Vagina (tissue), 2 donors: ENCODE measurements at regions not wholly inside any gene's neighbourhood (a gene's known extent, or its start where the extent isn't known, plus 50 kb on each side); places are given as distances from the start of the nearest gene placed in this dataset.

Experiments
- CTCF ChIP-seq, 3 experiments: fragments of 450-650 bp in 2 of 3; fragments of 200-600 bp in 1 of 3; sonication (generic) in 1 of 3; IDR thresholded peaks; one replicate each; pipeline ENCODE4 v1.5.1; 2017 to 2019; ENCODE audit warnings: antibody characterized with exemption in 3 of 3, mild to moderate bottlenecking in 2 of 3, moderate library complexity in 2 of 3
- POLR2AphosphoS5 ChIP-seq, 2 donors: sonication (generic); formaldehyde crosslinking; IDR thresholded peaks; one replicate each; pipeline ENCODE4 v1.9.0; 2017; ENCODE audit warnings: antibody characterized with exemption in 2 of 2, mild to moderate bottlenecking in 2 of 2, low read depth in 1 of 2; ENCODE audit not compliant: insufficient read depth in 1 of 2

DNA sequence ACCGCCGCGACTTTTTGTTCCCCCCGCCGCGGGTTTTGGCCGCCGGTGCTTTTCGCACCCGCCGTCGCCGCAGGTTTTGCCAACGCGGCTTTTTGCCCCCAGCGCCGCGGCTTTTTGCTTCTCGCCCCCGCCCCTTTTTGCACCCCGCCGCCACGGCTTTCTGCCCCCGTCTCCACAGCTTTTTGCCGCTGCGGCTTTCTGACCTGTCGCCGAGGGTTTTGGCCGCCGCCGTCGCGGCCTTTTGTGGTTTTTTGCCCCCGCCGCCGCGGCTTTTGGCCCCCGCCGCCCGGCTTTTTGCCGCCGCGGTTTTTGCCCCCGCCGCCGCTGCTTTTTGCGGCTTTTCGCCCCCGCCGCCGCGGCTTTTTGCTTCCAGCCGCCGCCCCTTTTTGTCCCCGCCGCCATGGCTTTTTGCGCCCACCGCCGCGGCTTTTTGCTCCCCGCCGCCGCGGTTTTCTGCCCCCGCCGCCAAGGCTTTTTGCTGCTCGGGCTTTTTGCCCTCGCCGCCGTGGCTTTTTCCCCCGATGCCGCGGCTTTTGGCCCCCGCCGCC is 151.1 kb downstream of the KCNJ18 start:
- no peak for TF ChIP-seq CTCF (IDR thresholded peaks at IDR 0.05)
- TF ChIP-seq POLR2AphosphoS5 (IDR thresholded peaks at IDR 0.05; ENCODE audit: insufficient read depth in 1 of 2, low read depth in 1 of 2) = no peak
